ENCODE measurements at regions not wholly inside any gene's neighbourhood (a gene's known extent, or its start where the extent isn't known, plus 50 kb on each side); places are given as distances from the start of the nearest gene placed in this dataset.
"Not testable (repeated sequence)": the region's sequence is repeated elsewhere in the genome, so short reads cannot be mapped to it uniquely, and the experiment has no call there.

- DNase-seq, result no peak
Measured at GRCh38 chr7:110179037-110179436, 911.9 kb upstream of the LRRN3 start.

- DNase-seq, result no peak
Measured at GRCh38 chr7:110181768-110182167, 909.2 kb upstream of the LRRN3 start.

- DNase-seq, result no peak
Measured at GRCh38 chr7:110186334-110186733, 904.6 kb upstream of the LRRN3 start.

GRCh38 chr7:110187877-110188554, 902.9 kb upstream of the LRRN3 start:
- DNase-seq, result no peak

- no peak for DNase-seq
Measured at GRCh38 chr7:110204527-110204926, 886.4 kb upstream of the LRRN3 start.

- DNase-seq, result no peak
Measured at GRCh38 chr7:110205899-110206298, 885.0 kb upstream of the LRRN3 start.

- DNase-seq, result no peak
Measured at GRCh38 chr7:110209884-110210283, 881.0 kb upstream of the LRRN3 start.

GRCh38 chr7:110210941-110211608, 879.9 kb upstream of the LRRN3 start:
- no peak for DNase-seq

GRCh38 chr7:110224643-110225042, 866.3 kb upstream of the LRRN3 start:
- no peak for DNase-seq

- DNase-seq, result no peak
Measured at GRCh38 chr7:110246118-110246517, 844.8 kb upstream of the LRRN3 start.

- DNase-seq, result peak; percentile 28
Measured at GRCh38 chr7:110253093-110253492, 837.8 kb upstream of the LRRN3 start.

- no peak for DNase-seq
Measured at GRCh38 chr7:110257673-110258072, 833.3 kb upstream of the LRRN3 start.

GRCh38 chr7:110262251-110262650, 828.7 kb upstream of the LRRN3 start:
- DNase-seq, result no peak

- DNase-seq, result no peak
Measured at GRCh38 chr7:110264288-110264687, 826.6 kb upstream of the LRRN3 start.

- no peak for DNase-seq
Measured at GRCh38 chr7:110281362-110281761, 809.6 kb upstream of the LRRN3 start.

GRCh38 chr7:110283056-110283455, 807.9 kb upstream of the LRRN3 start:
- DNase-seq, result no peak

- DNase-seq, result no peak
Measured at GRCh38 chr7:110291430-110291829, 799.5 kb upstream of the LRRN3 start.

- no peak for DNase-seq
Measured at GRCh38 chr7:110296321-110296720, 794.6 kb upstream of the LRRN3 start.

GRCh38 chr7:110307776-110308175, 783.2 kb upstream of the LRRN3 start:
- DNase-seq, result no peak

- no peak for DNase-seq
Measured at GRCh38 chr7:110308791-110309190, 782.1 kb upstream of the LRRN3 start.

- no peak for DNase-seq
Measured at GRCh38 chr7:110309941-110310340, 781.0 kb upstream of the LRRN3 start.

- DNase-seq, result no peak
Measured at GRCh38 chr7:110311556-110311955, 779.4 kb upstream of the LRRN3 start.

GRCh38 chr7:110317541-110318265, 773.2 kb upstream of the LRRN3 start:
- no peak for DNase-seq

- not testable (repeated sequence) for DNase-seq
Measured at GRCh38 chr7:110320285-110320684, 770.6 kb upstream of the LRRN3 start.
